Ammon's horn (tissue), 1 donor: ENCODE measurements at regions not wholly inside any gene's neighbourhood (a gene's known extent, or its start where the extent isn't known, plus 50 kb on each side); places are given as distances from the start of the nearest gene placed in this dataset.
"Not testable (repeated sequence)": the region's sequence is repeated elsewhere in the genome, so short reads cannot be mapped to it uniquely, and the experiment has no call there.

Source experiments
- DNase-seq: peaks from one replicate; pipeline ENCODE4 v3.0.0-alpha.2; 2016; ENCODE audit warnings: low spot score

DNA sequence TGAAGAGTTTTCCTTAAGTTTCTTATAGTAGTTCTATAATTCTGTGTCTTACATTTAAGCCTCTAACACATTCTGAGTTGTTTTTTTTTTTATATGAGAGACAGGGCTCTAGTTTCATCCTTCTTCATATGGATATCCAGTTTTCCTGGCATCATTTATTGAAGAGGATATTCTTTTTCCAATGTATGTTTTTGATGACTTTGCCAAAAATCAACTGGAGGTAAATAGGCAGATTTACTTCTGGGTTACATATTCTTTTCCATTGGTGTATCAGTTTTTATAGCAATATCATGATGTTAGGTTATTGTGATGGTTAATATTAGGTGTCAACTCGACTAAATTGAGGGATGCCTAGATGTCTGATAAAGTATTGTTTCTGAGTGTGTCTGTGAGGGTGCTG lies 650.7 kb upstream of the GRID2 start:
- DNase-seq = no peak

DNA sequence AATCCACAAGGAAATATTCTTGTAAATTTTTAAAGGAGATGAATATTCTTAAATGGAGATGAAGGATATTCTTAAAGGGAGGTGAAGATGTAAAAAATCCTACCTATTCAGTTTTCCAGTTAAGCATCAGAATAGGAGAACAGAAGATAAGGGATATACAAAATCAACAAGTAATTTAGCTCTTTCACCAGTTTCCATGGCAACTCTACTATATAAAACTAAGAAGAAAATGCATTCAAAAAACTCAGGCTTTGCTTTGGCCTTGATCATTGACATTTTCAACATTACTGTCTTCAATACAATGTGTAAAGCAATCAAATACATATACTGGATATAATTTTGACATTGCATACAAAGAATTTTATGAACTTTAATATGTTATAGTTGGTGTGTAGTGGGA lies 622.7 kb upstream of the GRID2 start:
- DNase-seq = no peak

DNA sequence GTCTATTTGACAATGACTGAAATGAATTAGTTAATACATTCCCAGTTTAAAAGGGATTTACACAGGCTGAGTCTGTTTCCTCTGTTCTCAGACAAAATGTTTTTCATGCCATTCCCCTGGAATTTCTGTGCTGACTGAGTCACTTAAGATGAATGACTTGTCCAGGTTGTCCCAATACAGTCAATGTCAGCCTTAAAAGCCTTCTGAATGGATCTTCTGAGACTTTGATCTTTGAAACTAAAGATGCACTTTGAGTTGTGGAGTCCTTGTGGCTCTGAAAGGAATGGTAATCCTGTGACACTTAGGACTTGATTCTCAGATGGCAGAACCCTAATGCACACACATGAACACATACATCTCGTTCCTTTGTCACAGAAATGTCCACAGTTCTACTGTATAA lies 622.2 kb upstream of the GRID2 start:
- DNase-seq = no peak

GRCh38 chr4:91684955-91685354 lies 618.8 kb upstream of the GRID2 start:
- no peak for DNase-seq

GRCh38 chr4:91688413-91688812 lies 615.4 kb upstream of the GRID2 start:
- no peak for DNase-seq

- DNase-seq = not testable (repeated sequence)
Observed at GRCh38 chr4:91699691-91700090, 604.1 kb upstream of the GRID2 start.

GRCh38 chr4:91729851-91730250 lies 573.9 kb upstream of the GRID2 start:
- no peak for DNase-seq

GRCh38 chr4:91734682-91735081 lies 569.1 kb upstream of the GRID2 start:
- DNase-seq = no peak

GRCh38 chr4:91738831-91739230 lies 564.9 kb upstream of the GRID2 start:
- not testable (repeated sequence) for DNase-seq

GRCh38 chr4:91746551-91746950 lies 557.2 kb upstream of the GRID2 start:
- no peak for DNase-seq

- DNase-seq = no peak
Observed at GRCh38 chr4:91751961-91752360, 551.8 kb upstream of the GRID2 start.

GRCh38 chr4:91754716-91755115 lies 549.0 kb upstream of the GRID2 start:
- DNase-seq = no peak

DNA sequence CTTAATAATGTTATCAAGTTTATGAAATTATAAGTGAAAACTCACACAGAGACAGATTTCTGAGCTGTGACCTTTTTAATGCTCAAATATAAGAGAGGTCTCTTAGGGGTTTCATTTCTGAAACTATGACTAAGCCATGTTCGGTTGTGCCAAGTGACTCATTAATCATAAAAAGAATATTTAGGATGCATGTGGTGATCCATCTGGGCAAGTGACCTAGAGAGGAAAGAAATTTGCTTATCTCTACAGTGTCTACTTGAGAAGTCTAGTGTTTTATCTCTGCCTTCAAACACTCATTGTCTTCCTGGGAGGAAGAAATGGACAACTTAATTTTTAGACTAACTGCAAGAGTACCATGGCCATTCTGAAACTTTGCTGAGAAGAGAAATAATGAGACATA lies 545.3 kb upstream of the GRID2 start:
- no peak for DNase-seq

DNA sequence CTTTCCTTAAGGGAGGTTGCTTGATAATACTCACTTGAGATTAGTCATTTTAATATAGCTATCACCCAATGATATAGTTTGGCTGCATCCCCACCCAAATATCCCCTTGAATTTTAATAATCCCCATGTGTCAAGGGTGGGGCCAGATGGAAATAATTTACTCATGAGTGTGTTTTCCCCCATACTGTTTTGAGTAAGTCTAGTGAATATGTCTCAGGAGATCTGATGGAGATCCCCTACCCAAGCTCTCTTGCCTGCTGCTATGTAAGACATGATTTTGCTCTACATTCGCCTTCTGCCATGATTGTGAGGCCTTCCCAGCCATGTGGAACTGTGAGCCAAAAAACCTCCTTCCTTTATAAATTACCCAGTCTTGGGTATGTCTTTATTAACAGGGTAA lies 539.7 kb upstream of the GRID2 start:
- no peak for DNase-seq

DNA sequence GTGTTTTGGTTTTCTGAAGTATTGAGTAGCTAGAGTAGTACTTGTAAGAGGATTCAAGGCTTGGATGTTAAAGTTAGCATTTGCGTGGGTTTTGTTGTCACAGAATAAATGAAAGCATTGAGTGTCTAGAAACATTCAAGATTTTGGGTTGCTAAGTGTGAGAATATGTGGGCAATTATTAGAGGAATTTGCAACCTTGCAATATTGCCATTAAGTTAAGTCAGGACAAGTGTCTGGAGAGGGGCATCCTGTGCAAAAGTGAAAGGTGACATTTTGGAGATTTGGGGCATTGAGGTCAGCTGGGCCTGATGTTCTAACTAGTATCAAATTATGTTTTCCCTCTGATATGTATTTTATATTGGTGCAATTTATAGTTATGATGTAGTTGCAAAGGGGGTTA lies 533.9 kb upstream of the GRID2 start:
- no peak for DNase-seq

GRCh38 chr4:91791631-91792030 lies 512.1 kb upstream of the GRID2 start:
- DNase-seq = not testable (repeated sequence)

DNA sequence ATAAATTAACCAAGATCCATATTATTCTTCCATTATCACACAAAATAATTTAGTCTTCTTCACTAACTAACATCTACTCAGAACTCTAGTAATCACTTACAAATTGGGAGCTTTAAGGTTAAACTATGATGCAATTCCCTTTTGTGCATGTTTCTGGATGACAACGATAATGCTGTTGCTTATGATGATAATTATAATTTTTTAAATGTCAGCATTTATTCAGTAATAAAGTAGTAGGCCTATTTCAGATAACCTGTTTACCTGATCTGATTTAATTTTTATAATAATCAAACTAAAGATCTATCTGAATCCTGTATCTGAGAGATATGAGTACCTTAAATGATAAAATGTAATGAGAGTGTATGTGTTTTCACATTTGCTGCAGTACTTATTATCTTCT lies 507.8 kb upstream of the GRID2 start:
- no peak for DNase-seq

- DNase-seq = no peak
Observed at GRCh38 chr4:91812319-91812718, 491.4 kb upstream of the GRID2 start.

DNA sequence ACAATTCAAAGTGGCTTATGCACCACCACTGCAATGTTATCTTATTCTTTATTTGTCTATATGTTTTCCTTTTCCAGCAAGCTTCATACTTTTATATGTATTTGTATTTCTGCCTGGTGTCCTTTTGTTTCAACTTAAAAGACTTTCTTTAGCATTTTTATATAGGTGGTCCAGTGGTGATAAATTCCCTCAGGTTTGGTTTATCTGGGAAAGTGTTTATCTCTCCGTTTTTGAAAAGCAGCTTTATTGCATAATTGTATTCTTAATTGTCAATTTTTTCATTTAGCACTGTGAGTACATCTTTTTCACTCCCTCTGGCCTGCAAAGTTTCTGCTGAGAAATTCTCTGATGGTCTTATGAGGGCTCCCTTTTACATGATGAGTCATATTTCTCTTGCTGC lies 479.0 kb upstream of the GRID2 start:
- DNase-seq = no peak

GRCh38 chr4:91826186-91826585 lies 477.6 kb upstream of the GRID2 start:
- DNase-seq = no peak

- DNase-seq = no peak
Observed at GRCh38 chr4:91827914-91828313, 475.9 kb upstream of the GRID2 start.

GRCh38 chr4:91829531-91829930 lies 474.2 kb upstream of the GRID2 start:
- DNase-seq = no peak

DNA sequence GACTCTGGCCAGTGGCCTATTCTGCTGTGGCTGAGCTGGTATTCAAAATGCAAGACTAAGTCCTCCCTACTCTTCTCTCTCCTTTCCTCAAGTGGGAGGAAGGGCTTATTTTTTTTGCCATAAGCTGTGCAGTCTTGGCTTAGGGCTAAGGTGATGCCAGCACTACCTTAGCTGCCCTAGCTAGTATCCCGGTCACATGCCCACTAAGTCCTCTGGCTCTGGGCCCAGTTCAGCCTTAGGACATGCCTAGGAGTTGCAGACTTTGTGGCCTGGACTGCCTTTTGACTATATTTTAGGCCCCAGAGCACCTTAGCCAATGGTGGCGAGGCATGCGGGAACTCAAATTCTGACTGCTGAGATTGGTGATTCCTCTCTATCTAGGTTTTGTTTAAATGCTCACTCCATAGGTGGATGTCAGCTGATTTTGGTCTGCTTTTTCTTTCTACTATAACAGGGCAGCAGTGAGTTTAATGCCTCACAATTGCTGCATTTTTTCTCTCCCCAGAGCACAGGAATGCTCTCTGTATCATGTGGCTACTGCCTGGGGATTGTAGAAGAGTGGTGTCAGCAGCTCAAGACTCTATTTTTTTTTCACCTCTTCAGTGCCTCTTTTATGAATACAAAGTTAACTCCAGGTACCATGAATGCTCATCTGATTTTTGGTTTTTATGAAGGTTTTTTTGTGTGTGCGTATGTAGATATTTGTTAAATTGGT lies 472.9 kb upstream of the GRID2 start:
- no peak for DNase-seq

DNA sequence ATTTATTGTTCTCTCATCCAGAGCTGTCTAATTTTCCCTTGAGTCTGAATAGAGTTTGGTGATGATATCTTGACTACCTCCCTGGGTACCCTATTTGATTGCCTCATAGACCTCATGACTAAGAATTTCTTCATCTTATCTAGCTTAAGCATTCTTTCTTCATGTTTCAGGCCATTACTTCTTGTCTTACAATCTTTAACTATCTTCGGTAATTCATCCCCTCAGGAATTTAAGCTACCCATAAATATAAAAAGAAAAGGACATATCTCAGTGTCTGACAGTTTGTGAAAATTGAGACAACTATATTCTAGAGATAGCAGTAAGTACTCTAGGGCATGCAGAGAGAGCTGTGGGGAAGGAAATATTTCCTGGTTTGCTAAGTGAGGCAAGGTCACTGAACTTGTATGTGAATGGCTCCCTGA lies 466.1 kb upstream of the GRID2 start:
- no peak for DNase-seq
